ENCODE measurements at regions not wholly inside any gene's neighbourhood (a gene's known extent, or its start where the extent isn't known, plus 50 kb on each side); places are given as distances from the start of the nearest gene placed in this dataset.

DNA sequence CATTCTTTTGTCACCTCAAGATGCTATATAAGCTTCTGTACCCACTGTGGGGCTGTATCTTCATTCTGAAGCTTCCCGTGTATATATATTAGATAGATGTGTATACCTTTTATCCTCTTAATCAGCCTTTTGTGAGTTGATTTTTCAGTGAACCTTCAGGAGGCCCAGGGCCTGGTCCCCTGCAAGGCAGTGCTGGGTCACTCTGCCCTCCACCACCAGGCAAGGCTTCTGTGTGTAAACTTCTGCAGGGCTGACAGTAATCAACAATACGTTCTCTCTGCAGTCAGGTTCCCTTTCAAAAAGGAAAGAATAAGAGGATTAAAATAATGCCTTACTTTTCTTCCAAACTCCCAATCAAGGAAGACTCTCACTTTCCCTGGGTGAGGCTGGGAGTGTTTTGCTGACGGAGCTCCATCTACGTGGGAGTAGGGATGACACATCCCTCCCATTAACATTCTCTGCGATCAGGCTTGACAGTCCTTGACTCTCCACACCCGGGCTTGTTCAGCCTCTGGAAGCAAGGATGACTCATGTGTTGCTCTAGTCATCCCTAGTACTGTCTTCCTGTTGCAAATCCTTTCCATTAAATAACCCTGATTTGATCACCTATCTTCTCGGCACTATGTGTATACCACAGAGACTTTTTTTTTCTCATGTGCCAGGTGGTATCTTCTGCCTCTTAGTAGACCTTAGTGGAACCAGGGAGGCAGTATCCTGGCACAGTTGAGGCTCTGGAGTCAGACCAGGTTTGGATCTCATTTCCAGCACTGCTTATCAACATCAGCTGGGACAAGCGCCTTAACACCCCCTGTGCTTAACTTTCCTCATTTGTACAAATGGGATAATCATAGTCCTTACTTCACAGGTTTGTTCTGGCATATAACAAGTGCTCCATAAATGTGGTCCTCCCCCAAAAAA, 70.3 kb upstream of the KCNK1 start:
- no TSS peak for BruUV-seq (replicated peaks)
- H4K20me1 ChIP-seq (replicated peaks; ENCODE audit: control insufficient read depth, insufficient read depth, low read length): no peaks in the 10 kb centered on the region
- no peaks in the 10 kb centered on the region for H3K79me2 ChIP-seq (ENCODE audit: control insufficient read depth, insufficient read depth, low read length)
- 0 out of 2 replicates have a peak overlapping the region, but pooled peaks have one; percentile 47 for H3K4me2 ChIP-seq (ENCODE audit: insufficient read depth, low read length)
- intact Hi-C loops (cut with micrococcal nuclease) (no loop called here), in situ Hi-C loops (cut with MboI) (no loop called here)
- H3K36me3 ChIP-seq (ENCODE audit: control insufficient read depth, insufficient read depth, low read length): no peaks in the 10 kb centered on the region
- 2% methylated on average over 8 of the region's 8 CpGs for WGBS (ENCODE audit: insufficient coverage, low coverage, missing lambda C conversion rate)
- H3K4me3 ChIP-seq: no peak overlapping the region
- no peak overlapping the region for H2AFZ ChIP-seq (ENCODE audit: low read depth, low read length)
- ATAC-seq (peak; percentile 95), FAIRE-seq (peak; percentile 94), DNase-seq (ENCODE audit: extremely low read depth in 1 of 4, low spot score in 3 of 4) (peak; percentile 52 to 74 (median 63))
- CTCF ChIA-PET (ENCODE audit: low intra/inter-chr PET ratio): interaction anchor here (0.5 kb wide), 1 partner anchor 10 kb away, joined by 3 read pairs; no protein-coding TSS in a partner anchor
- H3K27ac ChIP-seq (ENCODE audit: extremely low read depth, low read depth, low read length): no peak overlapping the region
- POLR2A ChIA-PET: interaction anchor here (0.6 kb wide), 2 partner anchors 14 to 716 kb away, joined by 3 read pairs; no protein-coding TSS in a partner anchor
- H3K9me1 ChIP-seq (ENCODE audit: control insufficient read depth, insufficient read depth, low read length): no peaks in the 10 kb centered on the region
- H3K9ac ChIP-seq (ENCODE audit: insufficient read depth in 1 of 2, low read depth in 2 of 2, low read length in 2 of 2): no peak overlapping the region
- no peaks in the 10 kb centered on the region; a peak in 1 of 5 replicates for H3K27me3 ChIP-seq (ENCODE audit: control insufficient read depth in 2 of 2, insufficient read depth in 2 of 2, low read length in 2 of 2)
- peaks cover 0 to 15% of the 10 kb centered on the region in 2 experiments; a peak in 1 of 5 replicates for H3K4me1 ChIP-seq (replicated peaks in 1 of 2; ENCODE audit: control insufficient read depth in 2 of 2, insufficient read depth in 2 of 2, low read length in 2 of 2)
- H3K9me3 ChIP-seq (replicated peaks; ENCODE audit: control insufficient read depth, insufficient read depth, low read depth, low read length): no peaks in the 10 kb centered on the region
- no peak for TF ChIP-seq ZBTB11 (CRISPR knock-in tag; IDR thresholded peaks at IDR 0.05)
- peak; percentile 32 for TF ChIP-seq ZNF316 (IDR thresholded peaks at IDR 0.05)
- TF ChIP-seq PKNOX1 (IDR thresholded peaks at IDR 0.05): peak; percentile 44
- peak; percentile 49; the same call in 1 of the 2 replicates for TF ChIP-seq MTA3 (IDR thresholded peaks at IDR 0.05; ENCODE audit: borderline replicate concordance)
- TF ChIP-seq CBX8 (IDR thresholded peaks at IDR 0.05; ENCODE audit: borderline replicate concordance, extremely low read depth, low read depth, low read length, poor library complexity, severe bottlenecking): no peak
- peak; percentile 49 to 59; a peak in 3 of 4 replicates for TF ChIP-seq FOXK2 (conservative IDR thresholded peaks at IDR 0.05 in 1 of 2, IDR thresholded peaks at IDR 0.05 in 1 of 2; ENCODE audit: low read depth in 2 of 2)
- peak; percentile 61 for TF ChIP-seq CBFA2T3 (IDR thresholded peaks at IDR 0.05)
- peak; percentile 67 for TF ChIP-seq FOS (IDR thresholded peaks at IDR 0.05; ENCODE audit: extremely low read depth, insufficient read length)
- TF ChIP-seq CEBPB (tag; IDR thresholded peaks at IDR 0.05): no peak
- peak; percentile 91 for TF ChIP-seq ZBTB17 (CRISPR knock-in tag; IDR thresholded peaks at IDR 0.05)
- TF ChIP-seq TSHZ1 (CRISPR knock-in tag; IDR thresholded peaks at IDR 0.05): no peak
- peak; percentile 62; the same call in 1 of the 2 replicates for TF ChIP-seq C11orf30 (IDR thresholded peaks at IDR 0.05; ENCODE audit: low read depth)
- TF ChIP-seq ZNF41 (CRISPR knock-in tag; conservative IDR thresholded peaks at IDR 0.05): no peak
